Activated B cell treated with CpG ODN at 0.5 μM for 24 hours (primary cell): ENCODE measurements at regions not wholly inside any gene's neighbourhood (a gene's known extent, or its start where the extent isn't known, plus 50 kb on each side); places are given as distances from the start of the nearest gene placed in this dataset.

Source experiments
- ATAC-seq: fragments of 200-7000 bp; cut with Tn5 transposase; one replicate; pipeline ENCODE4 v1.10.0; 2021; ENCODE audit warnings: low read depth, mild to moderate bottlenecking, moderate library complexity
- CTCF ChIA-PET: fragments of 350-600 bp; sonication (Branson Sonifier 250); formaldehyde crosslinking; loops from one replicate; lab custom pipeline; 2021; ENCODE audit warnings: antibody characterized with exemption; lab: Charles Lee
- POLR2A ChIA-PET: fragments of 350-600 bp; sonication (Branson Sonifier 250); formaldehyde crosslinking; loops from one replicate; lab custom pipeline; 2021; ENCODE audit warnings: antibody characterized with exemption; lab: Charles Lee
- DNase-seq: peaks from one replicate; pipeline ENCODE4 v3.0.0; 2022
- H3K27ac Mint-ChIP-seq: one replicate; pipeline ENCODE4 v1.8.0; 2020; ENCODE audit warnings: mixed read lengths
- H3K27me3 Mint-ChIP-seq: one replicate; pipeline ENCODE4 v1.8.0; 2021; ENCODE audit warnings: mixed read lengths
- H3K36me3 Mint-ChIP-seq: one replicate; pipeline ENCODE4 v1.8.0; 2021; ENCODE audit warnings: low read depth, mixed read lengths
- H3K4me1 Mint-ChIP-seq: one replicate; pipeline ENCODE4 v1.8.0; 2021; ENCODE audit warnings: mixed read lengths
- H3K4me3 Mint-ChIP-seq: one replicate; pipeline ENCODE4 v1.8.0; 2020; ENCODE audit warnings: mild to moderate bottlenecking, mixed read lengths
- H3K9me3 Mint-ChIP-seq: one replicate; pipeline ENCODE4 v1.8.0; 2020; ENCODE audit warnings: mixed read lengths
- intact Hi-C: fragments of 100-400 bp; cut with micrococcal nuclease; formaldehyde crosslinking; loops from one replicate; pipeline ENCODE4 v1.15.1; 2024
- TF ChIP-seq, protein P1 (sequence below): fragments of 200-600 bp; IDR thresholded peaks from one replicate; pipeline ENCODE4 v1.8.0; 2022; ENCODE audit warnings: antibody characterized with exemption, mild to moderate bottlenecking

DNA sequence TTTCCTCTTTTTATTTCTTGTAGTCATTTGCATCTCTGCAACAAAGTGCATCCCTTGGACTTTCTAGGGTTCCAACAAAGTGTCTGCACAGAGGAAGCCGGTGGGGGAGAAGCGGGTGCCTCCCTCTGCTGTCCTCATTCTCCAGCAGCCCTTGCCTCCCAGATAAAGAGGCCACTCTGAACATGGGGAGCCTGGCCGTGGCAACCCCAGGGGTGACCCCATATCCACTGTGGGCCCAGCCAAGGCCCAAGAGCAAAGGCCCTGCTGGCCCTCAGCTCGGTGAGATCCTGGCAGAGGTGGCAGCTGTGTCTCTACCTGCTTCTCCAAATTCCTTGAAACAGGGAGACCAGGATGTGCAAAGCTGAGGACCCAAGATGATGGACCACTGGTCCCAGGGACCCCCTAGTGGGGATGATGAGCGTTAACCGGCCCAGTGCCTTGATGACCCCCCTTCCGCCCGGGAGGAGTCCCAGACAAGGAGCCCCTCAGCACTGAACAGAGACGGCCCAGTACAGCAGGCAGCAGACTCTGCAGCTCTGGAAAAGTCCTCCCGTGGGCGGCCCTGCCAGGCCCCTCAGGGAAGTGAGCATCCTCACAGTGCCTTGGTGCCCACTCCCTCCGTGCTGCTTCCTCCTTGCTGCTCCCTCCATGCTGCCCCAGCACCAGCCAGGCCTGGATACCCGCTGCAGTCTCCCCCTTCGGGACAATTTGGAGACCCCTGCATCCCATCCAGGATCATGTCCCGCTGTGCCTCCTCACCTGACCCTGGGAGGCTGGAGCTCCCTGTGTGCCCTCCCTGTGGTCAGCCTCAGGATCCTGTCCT, 62.5 kb downstream of the MRPL36 start:
- Mint-ChIP-seq H3K9me3 (peaks cover 20% of the 10 kb centered on the region), H3K27me3 (peaks cover 9% of the 10 kb centered on the region), H3K4me1 (no peaks in the 10 kb centered on the region), H3K36me3 (peaks cover 3% of the 10 kb centered on the region), H3K27ac (no peak overlapping the region), H3K4me3 (no peak overlapping the region)
- no peak for ATAC-seq
- POLR2A ChIA-PET: no interaction called here
- intact Hi-C loops: loop anchor here (5.0 kb wide), 1 partner anchor 280 kb away; no protein-coding TSS in a partner anchor
- no peak for DNase-seq
- CTCF ChIA-PET: interaction anchor here (0.7 kb wide), 1 partner anchor 303 kb away, joined by 3 read pairs; no protein-coding TSS in a partner anchor
- TF ChIP-seq, protein P1, sequence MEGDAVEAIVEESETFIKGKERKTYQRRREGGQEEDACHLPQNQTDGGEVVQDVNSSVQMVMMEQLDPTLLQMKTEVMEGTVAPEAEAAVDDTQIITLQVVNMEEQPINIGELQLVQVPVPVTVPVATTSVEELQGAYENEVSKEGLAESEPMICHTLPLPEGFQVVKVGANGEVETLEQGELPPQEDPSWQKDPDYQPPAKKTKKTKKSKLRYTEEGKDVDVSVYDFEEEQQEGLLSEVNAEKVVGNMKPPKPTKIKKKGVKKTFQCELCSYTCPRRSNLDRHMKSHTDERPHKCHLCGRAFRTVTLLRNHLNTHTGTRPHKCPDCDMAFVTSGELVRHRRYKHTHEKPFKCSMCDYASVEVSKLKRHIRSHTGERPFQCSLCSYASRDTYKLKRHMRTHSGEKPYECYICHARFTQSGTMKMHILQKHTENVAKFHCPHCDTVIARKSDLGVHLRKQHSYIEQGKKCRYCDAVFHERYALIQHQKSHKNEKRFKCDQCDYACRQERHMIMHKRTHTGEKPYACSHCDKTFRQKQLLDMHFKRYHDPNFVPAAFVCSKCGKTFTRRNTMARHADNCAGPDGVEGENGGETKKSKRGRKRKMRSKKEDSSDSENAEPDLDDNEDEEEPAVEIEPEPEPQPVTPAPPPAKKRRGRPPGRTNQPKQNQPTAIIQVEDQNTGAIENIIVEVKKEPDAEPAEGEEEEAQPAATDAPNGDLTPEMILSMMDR: no peak

DNA sequence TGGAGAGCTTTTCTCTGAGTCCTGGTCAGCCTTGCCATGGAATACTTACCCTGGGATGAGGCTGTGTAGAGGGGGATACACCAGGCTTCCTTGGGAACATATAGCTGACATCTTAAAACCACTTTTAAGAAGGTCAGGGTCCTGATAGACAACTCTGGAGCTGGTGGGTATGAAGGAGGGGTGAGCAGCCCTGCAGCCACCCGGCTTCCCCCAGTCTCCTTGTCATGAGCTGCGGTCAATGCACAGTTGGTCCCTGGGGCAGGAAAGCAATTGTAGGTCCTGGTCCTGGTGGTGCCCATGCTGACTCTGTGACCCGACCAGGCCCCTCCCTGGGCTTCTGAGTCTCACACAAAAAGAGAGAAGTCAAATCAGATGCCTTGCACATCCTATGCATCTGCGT, 63.6 kb downstream of the MRPL36 start:
- H3K27me3 Mint-ChIP-seq: peaks cover 8% of the 10 kb centered on the region
- peaks cover 3% of the 10 kb centered on the region for H3K36me3 Mint-ChIP-seq
- intact Hi-C loops: loop anchor here (5.0 kb wide), 1 partner anchor 281 kb away; no protein-coding TSS in a partner anchor
- H3K9me3 Mint-ChIP-seq: peaks cover 17% of the 10 kb centered on the region
- TF ChIP-seq, protein P1: no peak
- no peaks in the 10 kb centered on the region for H3K4me1 Mint-ChIP-seq
- DNase-seq (no peak), ATAC-seq (no peak)
- H3K27ac Mint-ChIP-seq: no peak overlapping the region
- CTCF ChIA-PET: interaction anchor here (0.8 kb wide), 1 partner anchor 304 kb away, joined by 3 read pairs; no protein-coding TSS in a partner anchor
- POLR2A ChIA-PET: no interaction called here
- no peak overlapping the region for H3K4me3 Mint-ChIP-seq

DNA sequence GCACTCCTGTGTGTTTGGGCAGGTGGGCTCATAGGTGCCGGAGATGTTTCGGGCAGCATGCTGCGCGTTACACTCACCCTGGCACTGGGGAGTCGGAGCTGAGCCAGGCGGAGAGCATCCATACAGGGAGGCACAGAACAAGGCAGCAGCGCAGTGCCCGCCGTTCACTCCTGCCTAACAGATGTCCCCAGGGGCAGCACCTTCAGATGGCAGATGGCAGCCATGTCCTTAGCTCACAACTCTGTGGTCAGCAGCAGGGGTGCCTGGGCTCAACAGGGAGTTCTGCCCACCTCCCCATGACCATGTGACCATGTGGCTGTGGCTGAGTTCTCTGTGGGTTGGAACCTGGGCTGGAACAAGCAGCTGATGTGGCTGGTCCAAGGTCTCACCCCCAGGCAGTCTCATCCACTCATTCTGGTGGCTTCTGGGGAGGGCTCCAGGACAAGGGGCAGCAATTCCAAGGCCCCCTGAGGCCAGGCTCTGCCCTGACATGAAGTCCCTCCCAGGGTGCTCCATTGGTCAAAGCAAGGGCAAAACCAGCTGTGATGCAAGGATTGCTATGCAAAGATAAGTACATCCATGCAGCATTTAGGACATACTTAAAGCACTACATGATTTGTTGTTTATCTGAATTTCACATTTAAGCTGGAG, 64.2 kb downstream of the MRPL36 start:
- ChIA-PET POLR2A (no interaction called here), CTCF (interaction anchor here (0.8 kb wide), 1 partner anchor 305 kb away, joined by 3 read pairs; no protein-coding TSS in a partner anchor)
- Mint-ChIP-seq H3K27me3 (peaks cover 8% of the 10 kb centered on the region), H3K9me3 (peaks cover 11% of the 10 kb centered on the region), H3K27ac (no peak overlapping the region), H3K36me3 (no peaks in the 10 kb centered on the region), H3K4me3 (no peak overlapping the region), H3K4me1 (no peaks in the 10 kb centered on the region)
- DNase-seq (no peak), ATAC-seq (no peak)
- TF ChIP-seq, protein P1: no peak
- intact Hi-C loops: loop anchor here (5.0 kb wide), 1 partner anchor 282 kb away; no protein-coding TSS in a partner anchor

DNA sequence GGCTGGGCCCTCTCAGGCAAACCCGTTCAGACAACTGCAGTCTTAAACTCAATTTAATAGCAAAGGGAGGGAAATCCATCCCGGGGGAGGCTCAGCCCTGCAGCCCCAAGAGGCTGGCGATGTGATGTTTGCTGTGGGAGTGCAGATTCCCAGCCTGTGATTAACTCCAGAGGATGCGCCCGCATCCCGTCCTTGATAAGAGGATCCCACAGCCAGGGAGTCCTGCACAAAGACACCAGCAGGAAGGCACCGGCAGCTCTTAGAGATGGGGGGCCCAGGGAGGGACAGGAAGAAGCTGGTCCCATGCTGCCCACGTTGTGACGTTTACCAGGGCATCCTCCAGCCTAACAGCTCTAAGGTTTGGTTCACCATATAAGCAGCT, 64.7 kb downstream of the MRPL36 start:
- Mint-ChIP-seq H3K27ac (no peak overlapping the region), H3K9me3 (peaks cover 7% of the 10 kb centered on the region)
- intact Hi-C loops: loop anchor here (5.0 kb wide), 1 partner anchor 282 kb away; no protein-coding TSS in a partner anchor

More for the DNA sequence above, 64.7 kb downstream of the MRPL36 start:
- Mint-ChIP-seq H3K4me3 (no peak overlapping the region), H3K27me3 (peaks cover 8% of the 10 kb centered on the region), H3K36me3 (no peaks in the 10 kb centered on the region), H3K4me1 (no peaks in the 10 kb centered on the region)
- ChIA-PET CTCF (no interaction called here), POLR2A (no interaction called here)
- TF ChIP-seq, protein P1: no peak
- ATAC-seq (no peak), DNase-seq (no peak)
